SHP77 treated with DMSO at 0.1 percent for 48 hours (cell line): ENCODE measurements at regions not wholly inside any gene's neighbourhood (a gene's known extent, or its start where the extent isn't known, plus 50 kb on each side); places are given as distances from the start of the nearest gene placed in this dataset.
"Not testable (repeated sequence)": the region's sequence is repeated elsewhere in the genome, so short reads cannot be mapped to it uniquely, and the experiment has no call there.

Experiments
- DNase-seq: peaks from one replicate; lab custom pipeline; 2025; lab: John Stamatoyannopoulos, UW

- no peak for DNase-seq
These were observed 57.0 kb upstream of the MSN start for GRCh38 chrX:65610481-65610880.

GRCh38 chrX:65610040-65610439, 57.4 kb upstream of the MSN start:
- DNase-seq = no peak

- no peak for DNase-seq
These were observed 58.2 kb upstream of the MSN start for GRCh38 chrX:65609237-65609636.

- no peak for DNase-seq
These were observed 59.4 kb upstream of the MSN start for GRCh38 chrX:65608026-65608425.

- DNase-seq = no peak
These were observed 60.2 kb upstream of the MSN start for GRCh38 chrX:65607070-65607742.

- no peak for DNase-seq
These were observed 65.3 kb upstream of the MSN start for GRCh38 chrX:65602221-65602560.

GRCh38 chrX:65601530-65602220, 65.8 kb upstream of the MSN start:
- peak; percentile 46 for DNase-seq

- no peak for DNase-seq
These were observed 66.3 kb upstream of the MSN start for GRCh38 chrX:65601126-65601525.

GRCh38 chrX:65600106-65600505, 65.5 kb upstream of the LAS1L start:
- no peak for DNase-seq

- no peak for DNase-seq
These were observed 64.1 kb upstream of the LAS1L start for GRCh38 chrX:65598559-65599147.

- DNase-seq = no peak
These were observed 61.9 kb upstream of the LAS1L start for GRCh38 chrX:65596270-65597034.

GRCh38 chrX:65595460-65595876, 60.9 kb upstream of the LAS1L start:
- DNase-seq = peak; percentile 51

- no peak for DNase-seq
These were observed 56.6 kb upstream of the LAS1L start for GRCh38 chrX:65591206-65591605.

GRCh38 chrX:65589304-65589703, 54.7 kb upstream of the LAS1L start:
- no peak for DNase-seq

GRCh38 chrX:65588795-65589194, 54.2 kb upstream of the LAS1L start:
- DNase-seq = no peak

- no peak for DNase-seq
These were observed 53.3 kb upstream of the LAS1L start for GRCh38 chrX:65587616-65588526.

- no peak for DNase-seq
These were observed 51.9 kb upstream of the LAS1L start for GRCh38 chrX:65586491-65586890.

- not testable (repeated sequence) for DNase-seq
These were observed 50.6 kb upstream of the LAS1L start for GRCh38 chrX:65585226-65585625.
